GM12878 (cell line): ENCODE measurements at regions not wholly inside any gene's neighbourhood (a gene's known extent, or its start where the extent isn't known, plus 50 kb on each side); places are given as distances from the start of the nearest gene placed in this dataset.

Experiments
- ATAC-seq: fragments of 200-7000 bp; cut with Tn5 transposase; 3 replicates; pipeline ENCODE4 v1.9.1; 2020; ENCODE audit warnings: mild to moderate bottlenecking, moderate library complexity
- BruUV-seq: library from RNA; stranded (reverse); fragments of 400-500 nt; replicated peaks from 2 replicates; lab custom pipeline; 2021; lab: Mats Ljungman, UMichigan
- CTCF ChIA-PET: fragments of 300-600 bp; sonication (Branson Sonifier 250); formaldehyde crosslinking; extraction: SDS; loops from one replicate; lab custom pipeline; 2021; ENCODE audit warnings: inconsistent platforms; lab: Yijun Ruan, JAX
- POLR2A ChIA-PET: fragments of 350-600 bp; formaldehyde crosslinking; extraction: SDS; loops from one replicate; lab custom pipeline; 2021; ENCODE audit warnings: inconsistent platforms; lab: Charles Lee
- RAD21 ChIA-PET: fragments of 300-600 bp; sonication (Branson Sonifier 250); formaldehyde crosslinking; loops from one replicate; lab custom pipeline; 2023; ENCODE audit warnings: antibody characterized with exemption; ENCODE audit not compliant: unreplicated experiment; lab: Charles Lee
- SMC1A ChIA-PET: fragments of 300-600 bp; sonication (Branson Sonifier 250); formaldehyde crosslinking; loops from one replicate; lab custom pipeline; 2023; ENCODE audit not compliant: unreplicated experiment, uncharacterized antibody; lab: Charles Lee
- DNase-seq: peaks from one replicate; pipeline ENCODE4 v3.0.0-alpha.2; 2011; ENCODE audit warnings: low read depth, low spot score
- FAIRE-seq: peaks from 3 replicates; lab custom pipeline; 2011; peaks lifted over from hg19 to GRCh38; lab: Jason Lieb, UNC
- H2AFZ ChIP-seq: 2 replicates; pipeline ENCODE4 v1.6.0; 2011; ENCODE audit warnings: low read depth, low read length, control low read depth; ENCODE audit not compliant: control insufficient read depth
- H3K27ac ChIP-seq: 2 replicates; pipeline ENCODE4 v1.5.1; 2011; ENCODE audit warnings: control low read depth; ENCODE audit not compliant: control insufficient read depth, insufficient read depth
- H3K27me3 ChIP-seq, 2 experiments: replicated peaks in 1 of 2; 2 replicates each; pipeline versions ENCODE4 v1.6.0 to v1.6.1; 2011; ENCODE audit warnings: low read length in 1 of 2; ENCODE audit not compliant: control insufficient read depth in 2 of 2, insufficient read depth in 2 of 2
- H3K36me3 ChIP-seq, 2 experiments: 2 replicates each; pipeline ENCODE4 v1.5.1; 2011; ENCODE audit warnings: low read length in 1 of 2; ENCODE audit not compliant: control insufficient read depth in 2 of 2, insufficient read depth in 2 of 2
- H3K4me1 ChIP-seq: 2 replicates; pipeline ENCODE4 v1.6.1; 2011; ENCODE audit warnings: mild to moderate bottlenecking, low read length, moderate library complexity, mixed read lengths; ENCODE audit not compliant: control insufficient read depth, insufficient read depth
- H3K4me2 ChIP-seq: 2 replicates; pipeline ENCODE4 v1.6.0; 2011; ENCODE audit warnings: control low read depth; ENCODE audit not compliant: control insufficient read depth, insufficient read depth
- H3K4me3 ChIP-seq: fragments of 200-600 bp; sonication (generic); 2 replicates; pipeline ENCODE4 v1.5.1; 2016
- H3K79me2 ChIP-seq: 2 replicates; pipeline ENCODE4 v1.6.0; 2011; ENCODE audit warnings: low read length; ENCODE audit not compliant: control insufficient read depth, insufficient read depth
- H3K9ac ChIP-seq: 2 replicates; pipeline ENCODE4 v1.8.0; 2011; ENCODE audit warnings: low read length, control low read depth, mixed read lengths; ENCODE audit not compliant: control insufficient read depth, insufficient read depth
- H3K9me3 ChIP-seq: replicated peaks from 3 replicates; pipeline ENCODE4 v1.5.1; 2011; ENCODE audit warnings: mild to moderate bottlenecking, low read length; ENCODE audit not compliant: control insufficient read depth, insufficient read depth
- H4K20me1 ChIP-seq: 2 replicates; pipeline ENCODE4 v1.6.0; 2011; ENCODE audit not compliant: control insufficient read depth, insufficient read depth
- BACH1 ChIP-seq: fragments of 450-650 bp; IDR thresholded peaks from 2 replicates; pipeline ENCODE4 v1.6.1; 2017; ENCODE audit warnings: mild to moderate bottlenecking, borderline replicate concordance
- CHD4 ChIP-seq: fragments of 200-600 bp; sonication (generic); IDR thresholded peaks from 2 replicates; pipeline ENCODE4 v1.6.1; 2016; ENCODE audit warnings: mild to moderate bottlenecking
- FOS ChIP-seq: IDR thresholded peaks from 3 replicates; pipeline ENCODE4 v1.6.1; 2011; ENCODE audit warnings: borderline replicate concordance; ENCODE audit not compliant: insufficient read length; ENCODE audit errors: extremely low read depth
- FOXK2 ChIP-seq: fragments of 450-650 bp; IDR thresholded peaks from 2 replicates; pipeline ENCODE4 v1.6.1; 2017; ENCODE audit warnings: mild to moderate bottlenecking, moderate library complexity
- LARP7 ChIP-seq: fragments of 450-650 bp; IDR thresholded peaks from 2 replicates; pipeline ENCODE4 v1.6.1; 2017; ENCODE audit warnings: mild to moderate bottlenecking
- MXI1 ChIP-seq: fragments of 150-350 bp; IDR thresholded peaks from 2 replicates; pipeline ENCODE4 v1.6.1; 2011; ENCODE audit warnings: low read depth, mild to moderate bottlenecking, inconsistent platforms, low read length, improper control_type of control experiment
- NFXL1 ChIP-seq: fragments of 450-650 bp; IDR thresholded peaks from 2 replicates; pipeline ENCODE4 v1.6.1; 2017; ENCODE audit warnings: antibody characterized with exemption, mild to moderate bottlenecking, borderline replicate concordance
- RAD51 ChIP-seq: fragments of 450-650 bp; IDR thresholded peaks from 2 replicates; pipeline ENCODE4 v1.6.1; 2016; ENCODE audit warnings: moderate library complexity, mild to moderate bottlenecking, inconsistent platforms
- SKIL ChIP-seq: fragments of 450-650 bp; IDR thresholded peaks from 2 replicates; pipeline ENCODE4 v1.6.1; 2017; ENCODE audit warnings: mild to moderate bottlenecking, low read depth, inconsistent platforms; ENCODE audit not compliant: poor library complexity, severe bottlenecking
- SMAD5 ChIP-seq: IDR thresholded peaks from 2 replicates; pipeline ENCODE4 v1.6.1; 2016; ENCODE audit warnings: antibody characterized with exemption, low read depth
- SMC3 ChIP-seq: IDR thresholded peaks from 2 replicates; pipeline ENCODE4 v1.6.1; 2011; ENCODE audit warnings: low read length, improper control_type of control experiment, borderline replicate concordance
- SREBF2 ChIP-seq: IDR thresholded peaks from 2 replicates; pipeline ENCODE4 v1.6.1; 2012; ENCODE audit warnings: mild to moderate bottlenecking, low read length
- SUZ12 ChIP-seq: fragments of 200-600 bp; sonication (generic); IDR thresholded peaks from one replicate; pipeline ENCODE4 v1.6.1; 2018; ENCODE audit warnings: antibody characterized with exemption, mild to moderate bottlenecking; ENCODE audit not compliant: unreplicated experiment
- TCF7 ChIP-seq: IDR thresholded peaks from 2 replicates; pipeline ENCODE4 v1.6.1; 2014; ENCODE audit warnings: antibody characterized with exemption, borderline replicate concordance
- ZNF217 ChIP-seq: fragments of 450-650 bp; IDR thresholded peaks from 2 replicates; pipeline ENCODE4 v1.6.1; 2017; ENCODE audit warnings: antibody characterized with exemption, mild to moderate bottlenecking
- WGBS: methylation state at CpG from one replicate; pipeline ENCODE4 v1.1.6; 2016; ENCODE audit warnings: low lambda C conversion rate; ENCODE audit not compliant: insufficient replicate concordance, insufficient coverage; ENCODE audit errors: missing lambda C conversion rate; 5-methylcytosine and 5-hydroxymethylcytosine counted together
- in situ Hi-C: fragments of 300-500 bp; cut with MboI; formaldehyde crosslinking; loops from 9 replicates; pipeline ENCODE4 v1.14.3; 2018; ENCODE audit warnings: mixed read lengths
- intact Hi-C: fragments of 100-400 bp; cut with micrococcal nuclease; formaldehyde crosslinking; loops from one replicate; pipeline ENCODE4 v1.14.2; 2022; ENCODE audit not compliant: unreplicated experiment
- TF ChIP-seq, protein P1 (sequence below): fragments of 450-650 bp; IDR thresholded peaks from 2 replicates; pipeline ENCODE4 v1.6.1; 2017; ENCODE audit warnings: antibody characterized with exemption, mild to moderate bottlenecking, moderate library complexity

GRCh38 chr2:107588181-107588580 is 238.5 kb upstream of the RGPD4 start:
- H3K27me3 ChIP-seq: no peaks in the 10 kb centered on the region
- ChIA-PET RAD21 (no interaction called here), CTCF (interaction anchor here (0.9 kb wide), 1 partner anchor 22 kb away, joined by 3 read pairs; no protein-coding TSS in a partner anchor)
- no peak overlapping the region for H3K9ac ChIP-seq
- FAIRE-seq: no peak
- H3K79me2 ChIP-seq: no peaks in the 10 kb centered on the region
- H3K4me2 ChIP-seq: no peak overlapping the region
- BruUV-seq: no TSS peak
- no peaks in the 10 kb centered on the region for H3K4me1 ChIP-seq
- 44% methylated on average over 5 of the region's 5 CpGs for WGBS
- H2AFZ ChIP-seq: no peak overlapping the region
- TF ChIP-seq SMAD5 (no peak), TCF7 (no peak), BACH1 (no peak), SREBF2 (no peak), CHD4 (no peak), FOS (no peak), LARP7 (no peak), RAD51 (no peak), SMC3 (no peak), NFXL1 (no peak), MXI1 (no peak), ZNF217 (no peak), FOXK2 (no peak), SUZ12 (no peak), SKIL (no peak)
- TF ChIP-seq, protein P1, sequence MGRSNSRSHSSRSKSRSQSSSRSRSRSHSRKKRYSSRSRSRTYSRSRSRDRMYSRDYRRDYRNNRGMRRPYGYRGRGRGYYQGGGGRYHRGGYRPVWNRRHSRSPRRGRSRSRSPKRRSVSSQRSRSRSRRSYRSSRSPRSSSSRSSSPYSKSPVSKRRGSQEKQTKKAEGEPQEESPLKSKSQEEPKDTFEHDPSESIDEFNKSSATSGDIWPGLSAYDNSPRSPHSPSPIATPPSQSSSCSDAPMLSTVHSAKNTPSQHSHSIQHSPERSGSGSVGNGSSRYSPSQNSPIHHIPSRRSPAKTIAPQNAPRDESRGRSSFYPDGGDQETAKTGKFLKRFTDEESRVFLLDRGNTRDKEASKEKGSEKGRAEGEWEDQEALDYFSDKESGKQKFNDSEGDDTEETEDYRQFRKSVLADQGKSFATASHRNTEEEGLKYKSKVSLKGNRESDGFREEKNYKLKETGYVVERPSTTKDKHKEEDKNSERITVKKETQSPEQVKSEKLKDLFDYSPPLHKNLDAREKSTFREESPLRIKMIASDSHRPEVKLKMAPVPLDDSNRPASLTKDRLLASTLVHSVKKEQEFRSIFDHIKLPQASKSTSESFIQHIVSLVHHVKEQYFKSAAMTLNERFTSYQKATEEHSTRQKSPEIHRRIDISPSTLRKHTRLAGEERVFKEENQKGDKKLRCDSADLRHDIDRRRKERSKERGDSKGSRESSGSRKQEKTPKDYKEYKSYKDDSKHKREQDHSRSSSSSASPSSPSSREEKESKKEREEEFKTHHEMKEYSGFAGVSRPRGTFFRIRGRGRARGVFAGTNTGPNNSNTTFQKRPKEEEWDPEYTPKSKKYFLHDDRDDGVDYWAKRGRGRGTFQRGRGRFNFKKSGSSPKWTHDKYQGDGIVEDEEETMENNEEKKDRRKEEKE: no peak
- TF ChIP-seq, all 136 proteins: peak for 0
- Histone ChIP-seq H3K36me3 (no peaks in the 10 kb centered on the region), H3K27ac (no peak overlapping the region), H3K4me3 (no peak overlapping the region), H4K20me1 (no peaks in the 10 kb centered on the region), H3K9me3 (no peaks in the 10 kb centered on the region)
- ATAC-seq (no peak), DNase-seq (no peak)
- in situ Hi-C loops: no loop called here
- SMC1A ChIA-PET: no interaction called here
- intact Hi-C loops: no loop called here
- POLR2A ChIA-PET: no interaction called here
